ENCODE measurements at regions not wholly inside any gene's neighbourhood (a gene's known extent, or its start where the extent isn't known, plus 50 kb on each side); places are given as distances from the start of the nearest gene placed in this dataset.

- Histone ChIP-seq H3K4me3 (ENCODE audit: low read length) (no peak overlapping the region), H3K4me1 (ENCODE audit: control insufficient read depth, insufficient read depth, low read length) (no peaks in the 10 kb centered on the region), H3K36me3 (ENCODE audit: control insufficient read depth, insufficient read depth, low read length) (no peaks in the 10 kb centered on the region), H3K9me3 (ENCODE audit: control insufficient read depth, insufficient read depth, low read length) (no peaks in the 10 kb centered on the region), H3K27me3 (ENCODE audit: control insufficient read depth, insufficient read depth, low read length) (no peaks in the 10 kb centered on the region), H3K27ac (ENCODE audit: low read length) (no peak overlapping the region)
- peaks cover 2 to 11% of the 10 kb centered on the region in 2 donors for H3K9me3 Mint-ChIP-seq
- WGBS (ENCODE audit: insufficient coverage) = 43% methylated on average over 1 of the region's 3 CpGs
- no peak for DNase-seq
- H3K27ac Mint-ChIP-seq = no peak overlapping the region
- intact Hi-C loops (cut with micrococcal nuclease) = no loop called here
- TF ChIP-seq CTCF (IDR thresholded peaks at IDR 0.05) = no peak
- no peak overlapping the region for H3K4me3 Mint-ChIP-seq
- no peak for ATAC-seq
- no peaks in the 10 kb centered on the region for H3K27me3 Mint-ChIP-seq (ENCODE audit: low read depth in 2 of 2)
- H3K4me1 Mint-ChIP-seq = no peaks in the 10 kb centered on the region
- H3K36me3 Mint-ChIP-seq = peaks cover 7% of the 10 kb centered on the region
Measured at GRCh38 chr18:65409261-65409660, 341.6 kb upstream of the CDH7 start.

GRCh38 chr18:65403534-65403933 is 347.3 kb upstream of the CDH7 start:
- no peaks in the 10 kb centered on the region for H3K27me3 Mint-ChIP-seq (ENCODE audit: low read depth in 2 of 2)
- Histone ChIP-seq H3K4me3 (ENCODE audit: low read length) (no peak overlapping the region), H3K27ac (ENCODE audit: low read length) (no peak overlapping the region), H3K9me3 (ENCODE audit: control insufficient read depth, insufficient read depth, low read length) (no peaks in the 10 kb centered on the region), H3K4me1 (ENCODE audit: control insufficient read depth, insufficient read depth, low read length) (no peaks in the 10 kb centered on the region), H3K36me3 (ENCODE audit: control insufficient read depth, insufficient read depth, low read length) (no peaks in the 10 kb centered on the region), H3K27me3 (ENCODE audit: control insufficient read depth, insufficient read depth, low read length) (no peaks in the 10 kb centered on the region)
- H3K27ac Mint-ChIP-seq = no peak overlapping the region
- no peak for DNase-seq
- peaks cover 7% of the 10 kb centered on the region for H3K36me3 Mint-ChIP-seq
- intact Hi-C loops (cut with micrococcal nuclease) = no loop called here
- H3K4me3 Mint-ChIP-seq = no peak overlapping the region
- H3K9me3 Mint-ChIP-seq = peaks cover 15 to 20% of the 10 kb centered on the region in 2 donors
- TF ChIP-seq CTCF (IDR thresholded peaks at IDR 0.05) = no peak
- no peak for ATAC-seq
- no peaks in the 10 kb centered on the region for H3K4me1 Mint-ChIP-seq

GRCh38 chr18:65399091-65399490 is 351.7 kb upstream of the CDH7 start:
- no peak overlapping the region for H3K27ac Mint-ChIP-seq
- ATAC-seq = no peak
- no peaks in the 10 kb centered on the region for H3K36me3 ChIP-seq (ENCODE audit: control insufficient read depth, insufficient read depth, low read length)
- no peak for TF ChIP-seq CTCF (IDR thresholded peaks at IDR 0.05)
- no peak overlapping the region for H3K27ac ChIP-seq (ENCODE audit: low read length)
- H3K4me3 Mint-ChIP-seq = no peak overlapping the region
- intact Hi-C loops (cut with micrococcal nuclease) = no loop called here
- DNase-seq = no peak
- H3K27me3 Mint-ChIP-seq (ENCODE audit: low read depth in 2 of 2) = no peaks in the 10 kb centered on the region
- no CpG with 5 or more reads among the region's 1 CpG for WGBS (ENCODE audit: insufficient coverage)
- H3K4me1 Mint-ChIP-seq = no peaks in the 10 kb centered on the region
- H3K9me3 ChIP-seq (ENCODE audit: control insufficient read depth, insufficient read depth, low read length) = no peaks in the 10 kb centered on the region
- H3K9me3 Mint-ChIP-seq = peaks cover 18 to 21% of the 10 kb centered on the region in 2 donors
- H3K36me3 Mint-ChIP-seq = no peaks in the 10 kb centered on the region
- no peak overlapping the region for H3K4me3 ChIP-seq (ENCODE audit: low read length)
- H3K27me3 ChIP-seq (ENCODE audit: control insufficient read depth, insufficient read depth, low read length) = no peaks in the 10 kb centered on the region
- H3K4me1 ChIP-seq (ENCODE audit: control insufficient read depth, insufficient read depth, low read length) = no peaks in the 10 kb centered on the region

- TF ChIP-seq CTCF (IDR thresholded peaks at IDR 0.05) = no peak
- H3K27ac Mint-ChIP-seq = no peak overlapping the region
- Histone ChIP-seq H3K27me3 (ENCODE audit: control insufficient read depth, insufficient read depth, low read length) (no peaks in the 10 kb centered on the region), H3K4me1 (ENCODE audit: control insufficient read depth, insufficient read depth, low read length) (no peaks in the 10 kb centered on the region), H3K36me3 (ENCODE audit: control insufficient read depth, insufficient read depth, low read length) (no peaks in the 10 kb centered on the region), H3K27ac (ENCODE audit: low read length) (no peak overlapping the region), H3K9me3 (ENCODE audit: control insufficient read depth, insufficient read depth, low read length) (no peaks in the 10 kb centered on the region), H3K4me3 (ENCODE audit: low read length) (no peak overlapping the region)
- no peak for DNase-seq
- H3K4me3 Mint-ChIP-seq = no peak overlapping the region
- no peak for ATAC-seq
- no peaks in the 10 kb centered on the region for H3K27me3 Mint-ChIP-seq (ENCODE audit: low read depth in 2 of 2)
- intact Hi-C loops (cut with micrococcal nuclease) = no loop called here
- no peaks in the 10 kb centered on the region for H3K36me3 Mint-ChIP-seq
- 81% methylated on average over 4 of the region's 4 CpGs for WGBS (ENCODE audit: insufficient coverage)
- peaks cover 15 to 20% of the 10 kb centered on the region in 2 donors for H3K9me3 Mint-ChIP-seq
- H3K4me1 Mint-ChIP-seq = no peaks in the 10 kb centered on the region
Measured at GRCh38 chr18:65398347-65399075, 352.3 kb upstream of the CDH7 start.

Measured in natural killer cell (primary cell).